GM11168 (cell line): ENCODE measurements at regions not wholly inside any gene's neighbourhood (a gene's known extent, or its start where the extent isn't known, plus 50 kb on each side); places are given as distances from the start of the nearest gene placed in this dataset.

Experiments used
- in situ Hi-C: fragments of 300-500 bp; cut with MboI; formaldehyde crosslinking; loops from one replicate; pipeline ENCODE4 v1.12.0; 2022; ENCODE audit warnings: low sequenced_read_pairs; ENCODE audit not compliant: unreplicated experiment

GRCh38 chr1:29584776-29585175 lies 348.5 kb downstream of the PTPRU start:
- in situ Hi-C loops, result no loop called here

DNA sequence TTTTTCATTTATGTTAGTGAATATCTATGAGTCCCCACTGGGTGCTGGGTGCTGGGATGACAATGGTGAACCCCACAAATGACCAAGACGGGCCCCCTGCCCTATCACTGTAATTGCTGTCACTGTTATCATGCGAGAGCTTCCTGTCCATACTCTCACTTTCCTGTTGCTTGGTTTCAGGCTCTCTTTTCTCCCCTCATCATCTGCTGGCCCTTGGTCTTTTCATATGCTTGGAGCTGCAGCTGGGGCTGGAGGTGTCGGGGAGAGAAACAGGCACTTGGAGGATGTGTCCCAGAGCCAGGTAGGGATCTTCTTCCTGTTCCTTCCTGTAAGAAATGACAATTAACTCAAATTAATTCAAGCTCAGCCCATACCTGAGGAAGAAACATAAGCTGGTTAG lies 348.0 kb downstream of the PTPRU start:
- in situ Hi-C loops, result no loop called here

- in situ Hi-C loops, result no loop called here
Observed at GRCh38 chr1:29583727-29584126, 347.4 kb downstream of the PTPRU start.

GRCh38 chr1:29581256-29581655 lies 344.9 kb downstream of the PTPRU start:
- in situ Hi-C loops, result no loop called here

DNA sequence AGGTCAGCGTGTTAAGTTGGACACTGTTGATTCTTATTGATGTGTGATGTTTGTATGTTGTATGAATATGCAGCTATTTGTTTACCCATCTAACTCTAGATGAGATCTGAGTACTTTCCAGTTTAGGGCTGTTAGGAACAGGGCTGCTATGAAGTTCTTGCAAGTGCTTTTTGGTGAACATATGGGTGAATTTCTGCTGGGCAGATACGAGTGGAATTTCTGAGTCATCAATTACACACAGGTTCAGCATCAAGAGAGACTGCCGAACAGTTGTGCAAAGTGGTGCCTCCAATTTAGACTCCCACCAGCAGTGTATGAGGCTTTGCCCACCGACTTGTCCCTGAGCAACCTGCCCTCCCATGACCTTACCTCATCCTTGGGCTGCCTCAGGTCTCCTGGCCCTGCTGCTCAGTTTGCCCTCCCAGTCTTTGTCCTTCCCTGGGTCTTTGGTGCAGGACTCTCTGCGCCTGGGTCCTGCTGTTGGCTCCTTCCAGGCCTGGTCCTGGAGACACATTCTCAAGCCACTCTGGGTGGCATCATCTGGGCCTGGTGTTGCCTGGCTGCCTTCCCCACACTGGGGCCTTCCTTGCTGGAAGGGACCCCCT lies 343.6 kb downstream of the PTPRU start:
- in situ Hi-C loops, result no loop called here

- in situ Hi-C loops, result no loop called here
Observed at GRCh38 chr1:29577512-29577911, 341.2 kb downstream of the PTPRU start.

DNA sequence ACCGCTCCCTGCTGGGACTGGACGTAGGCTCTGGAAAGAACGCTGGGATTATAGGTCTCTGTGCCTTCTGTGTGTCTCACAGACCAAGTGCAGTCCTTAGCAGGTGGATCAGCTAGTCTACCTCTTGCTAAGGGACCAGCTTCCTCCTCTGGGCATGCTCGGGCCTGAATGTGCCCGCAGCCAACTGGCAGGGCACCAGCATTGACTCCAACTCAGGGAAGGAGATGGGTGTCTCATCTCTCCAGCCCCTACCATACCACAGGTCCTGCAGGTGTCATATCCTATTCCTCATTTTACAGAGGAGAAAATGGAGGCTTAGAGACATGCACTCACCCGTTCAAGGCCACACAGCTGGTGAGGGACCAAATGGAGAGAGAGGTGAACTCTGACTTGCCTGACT lies 340.2 kb downstream of the PTPRU start:
- in situ Hi-C loops, result no loop called here

DNA sequence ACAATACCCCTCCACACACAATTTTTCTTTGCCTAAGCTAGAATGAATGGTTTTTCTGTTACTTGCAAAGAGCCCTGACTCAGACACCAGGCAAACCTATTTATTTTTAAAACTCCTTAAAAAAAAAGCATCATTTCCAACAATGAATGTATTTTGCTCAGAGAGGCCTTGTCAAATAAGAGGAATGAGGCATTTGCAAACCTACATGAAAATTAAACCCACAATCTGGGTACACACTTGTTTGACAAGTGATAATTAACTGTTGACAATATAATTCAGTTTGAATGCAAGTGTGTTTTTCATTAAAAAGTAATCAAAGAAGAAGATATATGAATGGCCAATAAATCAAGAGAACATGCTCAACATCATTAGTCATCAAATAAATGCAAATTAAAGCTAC lies 339.5 kb downstream of the PTPRU start:
- in situ Hi-C loops, result no loop called here

- in situ Hi-C loops, result no loop called here
Observed at GRCh38 chr1:29575277-29575676, 339.0 kb downstream of the PTPRU start.

DNA sequence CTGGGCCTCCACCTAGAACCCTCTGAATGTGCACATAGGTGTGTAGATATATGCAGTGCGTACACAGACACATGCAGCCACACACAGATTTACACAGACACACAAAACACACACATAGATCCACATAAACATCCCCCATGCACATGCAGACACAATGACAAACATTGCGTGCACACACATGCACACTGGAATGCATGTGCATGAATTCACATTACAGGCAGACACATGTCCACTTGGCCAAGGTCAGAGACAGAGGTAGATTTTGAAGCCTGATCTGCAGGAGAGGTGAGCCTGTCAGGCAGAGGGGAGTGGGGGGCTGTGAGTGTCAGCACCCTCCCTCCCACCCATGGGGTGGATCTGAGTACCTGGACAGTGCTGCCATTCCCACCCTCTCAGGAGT lies 338.5 kb downstream of the PTPRU start:
- in situ Hi-C loops, result no loop called here

DNA sequence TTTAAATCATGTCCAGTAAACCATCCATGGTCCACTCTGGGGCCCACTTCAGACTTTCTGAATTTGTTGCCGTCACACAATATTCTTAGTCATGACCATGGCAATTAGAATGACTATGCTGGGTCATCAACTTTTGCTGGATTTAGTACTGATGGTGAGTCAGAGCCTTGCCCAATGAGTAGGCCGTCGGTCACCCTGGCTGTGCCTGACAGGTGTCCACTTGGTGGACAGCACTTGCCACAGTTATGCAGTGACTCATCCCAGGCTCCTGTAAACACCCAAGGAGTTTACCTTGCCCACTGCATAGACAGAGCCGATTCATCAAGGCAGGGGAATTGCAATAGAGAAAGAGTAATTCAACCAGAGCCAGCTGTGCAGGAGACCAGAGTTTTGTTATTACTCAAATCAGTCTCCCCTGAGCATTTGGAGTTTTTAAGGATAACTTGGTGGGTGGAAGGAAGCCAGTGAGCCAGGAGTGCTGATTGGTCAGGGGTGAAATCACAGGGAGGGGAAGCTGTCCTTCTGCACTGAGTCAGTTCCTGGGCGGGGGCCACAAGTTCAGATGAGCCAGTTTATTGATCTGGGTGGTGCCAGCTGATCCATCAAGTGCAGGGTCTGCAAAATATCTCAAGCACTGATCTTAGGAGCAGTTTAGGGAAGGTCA lies 333.8 kb downstream of the PTPRU start:
- in situ Hi-C loops, result no loop called here

- in situ Hi-C loops, result no loop called here
Observed at GRCh38 chr1:29567257-29567656, 330.9 kb downstream of the PTPRU start.

DNA sequence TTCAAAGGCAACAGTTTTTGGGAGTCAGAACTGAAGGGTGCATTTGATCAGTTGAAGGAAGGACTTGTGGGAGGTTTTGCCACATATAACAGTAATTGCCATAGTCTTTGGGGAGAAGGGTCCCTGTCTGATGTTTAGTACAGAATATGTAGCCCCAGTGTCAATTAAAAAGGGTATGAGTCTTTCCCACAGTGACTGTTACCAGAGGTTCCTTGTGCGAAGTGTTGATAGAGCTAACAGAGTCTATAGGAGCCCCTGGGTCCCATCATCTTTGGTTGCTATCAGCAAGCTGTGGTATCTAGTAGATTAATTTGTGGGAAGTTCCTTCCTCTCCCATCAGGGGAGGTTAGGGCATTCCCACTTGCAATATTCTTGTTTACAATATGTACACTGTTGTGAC lies 329.2 kb downstream of the PTPRU start:
- in situ Hi-C loops, result no loop called here

- in situ Hi-C loops, result no loop called here
Observed at GRCh38 chr1:29563571-29563970, 327.2 kb downstream of the PTPRU start.

DNA sequence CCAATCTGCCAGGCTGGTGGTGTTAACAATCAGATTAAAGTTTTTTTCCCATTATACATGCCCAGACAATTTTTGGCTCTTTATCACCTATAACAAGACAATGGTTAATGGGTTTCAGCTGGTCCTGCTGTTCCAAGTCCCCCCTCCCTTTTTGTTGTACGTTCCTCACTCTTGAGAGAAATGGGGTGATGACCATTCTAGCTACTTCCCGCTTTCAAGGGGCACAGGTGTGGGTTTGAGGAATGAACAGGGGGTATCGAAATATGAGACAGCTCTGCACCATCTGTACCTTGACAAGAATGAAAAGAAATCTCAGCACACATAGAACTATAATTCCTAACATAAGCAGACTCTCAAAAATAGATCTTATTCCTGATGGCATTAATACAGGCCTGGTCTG lies 326.8 kb downstream of the PTPRU start:
- in situ Hi-C loops, result no loop called here

DNA sequence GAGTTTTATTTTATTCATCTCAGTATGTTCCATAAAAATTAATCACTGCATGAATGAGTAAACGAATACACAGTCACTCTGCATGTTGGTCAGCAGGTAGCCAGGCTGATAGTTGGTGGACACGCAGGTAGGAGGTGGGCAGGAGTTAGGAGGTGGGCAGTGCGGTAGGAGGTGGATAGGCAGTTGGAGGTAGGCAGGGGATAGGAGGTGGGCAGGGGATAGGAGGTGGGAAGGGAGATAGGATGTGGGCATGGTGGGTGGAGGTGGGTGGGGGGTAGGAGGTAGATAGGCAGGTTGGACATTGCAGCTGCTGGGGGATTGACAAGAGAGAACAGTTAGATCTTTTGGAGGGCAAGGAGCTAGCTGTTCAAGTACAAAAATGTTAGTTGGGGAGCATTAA lies 322.7 kb downstream of the PTPRU start:
- in situ Hi-C loops, result no loop called here

DNA sequence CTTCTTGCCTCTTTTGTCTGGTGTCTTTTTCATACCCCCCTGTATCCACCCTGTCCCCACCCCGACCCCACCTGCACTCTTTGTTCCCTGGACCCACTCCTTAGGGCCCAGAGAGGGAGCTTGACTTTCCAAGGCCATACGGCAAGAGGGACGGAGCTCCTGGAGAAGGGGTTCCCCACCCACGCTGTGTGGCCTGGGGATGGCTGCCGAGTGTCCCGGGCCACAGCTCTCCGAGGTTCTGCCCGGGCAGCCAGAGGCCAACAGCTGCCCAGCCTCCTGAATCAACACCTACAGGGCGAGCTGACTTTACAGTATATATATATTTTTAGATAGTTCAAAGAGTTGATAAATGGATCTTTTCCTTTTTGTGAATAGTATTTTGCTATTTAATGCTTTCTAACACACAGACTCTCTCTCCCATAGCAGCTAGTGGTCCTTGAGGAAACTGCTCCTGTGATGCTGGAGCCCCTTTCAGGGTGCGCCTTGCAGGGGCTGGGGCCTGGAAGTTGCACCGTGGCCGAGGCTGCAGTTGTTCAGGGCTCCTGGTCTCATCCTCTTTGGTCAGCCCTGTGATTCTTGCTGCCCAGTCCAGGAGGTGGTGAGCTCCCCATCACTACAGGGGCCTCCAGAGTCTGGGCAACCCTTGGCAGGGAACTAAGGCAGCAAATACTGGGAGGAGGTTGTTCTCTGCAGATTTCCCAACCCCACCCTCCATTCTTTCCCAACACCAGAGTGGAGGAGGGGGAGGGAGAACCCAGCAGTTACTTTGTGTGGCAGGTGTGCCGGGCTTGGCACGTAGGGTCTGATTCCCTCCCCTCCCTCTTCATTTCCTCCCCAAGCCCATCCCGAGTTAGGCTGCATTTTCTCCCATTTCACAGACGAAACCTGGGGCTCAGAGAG lies 321.6 kb downstream of the PTPRU start:
- in situ Hi-C loops, result no loop called here

- in situ Hi-C loops, result no loop called here
Observed at GRCh38 chr1:29557066-29557465, 320.7 kb downstream of the PTPRU start.

DNA sequence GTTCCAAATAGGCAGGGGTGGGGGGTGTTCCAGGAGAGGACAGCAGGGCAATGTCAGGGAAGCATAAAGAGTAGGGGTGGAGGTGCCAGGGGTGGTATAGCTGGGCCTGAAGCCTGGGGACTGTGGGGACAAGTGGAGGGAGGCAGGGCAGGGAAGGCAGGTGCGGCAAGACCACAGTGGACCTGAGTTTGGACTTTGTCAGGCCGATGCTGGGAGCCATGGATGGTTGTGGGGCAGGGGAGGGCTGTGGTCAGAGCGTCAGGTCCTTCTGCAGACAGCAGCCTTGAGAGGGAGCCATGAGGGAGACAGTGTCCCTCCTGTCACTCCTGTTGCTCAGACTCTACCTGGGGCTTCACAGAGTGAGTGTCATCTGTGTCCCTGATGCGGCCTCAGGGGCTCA lies 320.3 kb downstream of the PTPRU start:
- in situ Hi-C loops, result no loop called here

GRCh38 chr1:29555043-29555620 lies 318.8 kb downstream of the PTPRU start:
- in situ Hi-C loops, result no loop called here

DNA sequence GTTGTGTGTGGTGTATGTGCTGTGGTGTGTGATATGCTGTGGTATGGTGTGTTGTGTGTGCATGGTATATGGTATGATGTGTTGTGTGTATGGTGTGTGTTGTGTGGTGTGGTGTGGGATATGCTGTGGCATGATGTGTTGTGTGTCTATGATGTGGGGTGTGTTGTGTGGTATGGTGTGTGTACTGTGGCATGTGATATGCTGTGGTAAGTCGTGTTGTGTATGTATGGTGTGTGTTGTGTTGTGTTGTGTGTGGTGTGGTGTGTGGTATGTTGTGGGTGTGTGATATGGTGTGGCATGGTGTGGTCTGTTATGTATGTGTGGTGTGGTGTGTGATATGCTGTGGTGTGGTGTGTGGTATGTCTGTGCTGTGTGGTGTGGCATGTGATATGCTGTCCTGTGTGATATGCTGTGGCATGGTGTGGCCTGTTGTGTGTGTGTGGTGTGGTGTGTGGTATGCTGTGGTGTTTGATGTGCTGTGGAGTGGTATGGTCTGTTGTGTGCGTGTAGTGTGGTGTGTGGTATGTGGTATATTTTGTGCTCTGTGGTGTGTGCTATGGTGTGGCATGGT lies 318.0 kb downstream of the PTPRU start:
- in situ Hi-C loops, result no loop called here
